ENCODE measurements at regions not wholly inside any gene's neighbourhood (a gene's known extent, or its start where the extent isn't known, plus 50 kb on each side); places are given as distances from the start of the nearest gene placed in this dataset.
"Not testable (repeated sequence)": the region's sequence is repeated elsewhere in the genome, so short reads cannot be mapped to it uniquely, and the experiment has no call there.

- Histone ChIP-seq H3K27me3 (no peaks in the 10 kb centered on the region), H3K27ac (no peak overlapping the region), H3K4me1 (no peaks in the 10 kb centered on the region), H3K36me3 (no peaks in the 10 kb centered on the region), H3K4me3 (no peak overlapping the region), H3K9me3 (no peaks in the 10 kb centered on the region)
- intact Hi-C loops (cut with DNase I; ENCODE audit: low total_unique reads) (no loop called here), in situ Hi-C loops (cut with MboI; ENCODE audit: low pct_ligation_motif_present in 1 of 4, low pct_unique_long_range_greater_than_20kb in 1 of 4, low sequenced_read_pairs in 3 of 4) (no loop called here)
- DNase-seq, result no peak
- WGBS, 2 donors (ENCODE audit: low coverage in 1 of 2), result 92 to 100% methylated on average over 7 to 10 of the region's 10 CpGs
- TF ChIP-seq EP300 (IDR thresholded peaks at IDR 0.05; ENCODE audit: low read depth) (no peak), POLR2A (IDR thresholded peaks at IDR 0.05) (no peak), POLR2AphosphoS5 (IDR thresholded peaks at IDR 0.05) (no peak), CTCF (IDR thresholded peaks at IDR 0.05) (no peak)
Measured at GRCh38 chr1:221972276-221973235, 230.7 kb upstream of the DUSP10 start.

- H3K36me3 ChIP-seq; H3K9me3 ChIP-seq; H3K4me1 ChIP-seq; intact Hi-C loops (cut with DNase I; ENCODE audit: low total_unique reads); in situ Hi-C loops (cut with MboI; ENCODE audit: low pct_ligation_motif_present in 1 of 4, low pct_unique_long_range_greater_than_20kb in 1 of 4, low sequenced_read_pairs in 3 of 4); H3K4me3 ChIP-seq; H3K27ac ChIP-seq; H3K27me3 ChIP-seq; DNase-seq: not testable (repeated sequence)
- 86 to 92% methylated on average over 8 of the region's 8 CpGs for WGBS, 2 donors (ENCODE audit: low coverage in 1 of 2)
Measured at GRCh38 chr1:221971035-221971434, 229.1 kb upstream of the DUSP10 start.

GRCh38 chr1:221969298-221969858 lies 227.5 kb upstream of the DUSP10 start:
- H3K36me3 ChIP-seq; in situ Hi-C loops (cut with MboI; ENCODE audit: low pct_ligation_motif_present in 1 of 4, low pct_unique_long_range_greater_than_20kb in 1 of 4, low sequenced_read_pairs in 3 of 4); DNase-seq; H3K4me1 ChIP-seq; H3K4me3 ChIP-seq; H3K27ac ChIP-seq; intact Hi-C loops (cut with DNase I; ENCODE audit: low total_unique reads); H3K9me3 ChIP-seq; H3K27me3 ChIP-seq: not testable (repeated sequence)
- WGBS, 2 donors (ENCODE audit: low coverage in 1 of 2), result 72 to 86% methylated on average over 6 of the region's 6 CpGs

- H3K36me3 ChIP-seq; in situ Hi-C loops (cut with MboI; ENCODE audit: low pct_ligation_motif_present in 1 of 4, low pct_unique_long_range_greater_than_20kb in 1 of 4, low sequenced_read_pairs in 3 of 4); intact Hi-C loops (cut with DNase I; ENCODE audit: low total_unique reads); H3K4me3 ChIP-seq; H3K9me3 ChIP-seq; DNase-seq; H3K4me1 ChIP-seq; H3K27ac ChIP-seq; H3K27me3 ChIP-seq: not testable (repeated sequence)
- 90 to 96% methylated on average over 5 to 9 of the region's 9 CpGs for WGBS, 2 donors (ENCODE audit: low coverage in 1 of 2)
Measured at GRCh38 chr1:221967538-221967937, 225.6 kb upstream of the DUSP10 start.

GRCh38 chr1:221966888-221967287 lies 225.0 kb upstream of the DUSP10 start:
- 83 to 89% methylated on average over 6 to 7 of the region's 7 CpGs for WGBS, 2 donors (ENCODE audit: low coverage in 1 of 2)
- H3K27ac ChIP-seq; H3K36me3 ChIP-seq; intact Hi-C loops (cut with DNase I; ENCODE audit: low total_unique reads); H3K4me3 ChIP-seq; H3K9me3 ChIP-seq; DNase-seq; H3K27me3 ChIP-seq; H3K4me1 ChIP-seq; in situ Hi-C loops (cut with MboI; ENCODE audit: low pct_ligation_motif_present in 1 of 4, low pct_unique_long_range_greater_than_20kb in 1 of 4, low sequenced_read_pairs in 3 of 4): not testable (repeated sequence)

GRCh38 chr1:221965891-221966290 lies 224.0 kb upstream of the DUSP10 start:
- H3K36me3 ChIP-seq; intact Hi-C loops (cut with DNase I; ENCODE audit: low total_unique reads); in situ Hi-C loops (cut with MboI; ENCODE audit: low pct_ligation_motif_present in 1 of 4, low pct_unique_long_range_greater_than_20kb in 1 of 4, low sequenced_read_pairs in 3 of 4); H3K4me1 ChIP-seq; H3K27me3 ChIP-seq; H3K4me3 ChIP-seq; DNase-seq; H3K9me3 ChIP-seq: not testable (repeated sequence)
- 75 to 83% methylated on average over 1 to 6 of the region's 6 CpGs for WGBS, 2 donors (ENCODE audit: low coverage in 1 of 2)
- peak overlapping the region in 1 of 4 donors; percentile 6 for H3K27ac ChIP-seq
